Osteoblast (primary cell): ENCODE measurements at regions not wholly inside any gene's neighbourhood (a gene's known extent, or its start where the extent isn't known, plus 50 kb on each side); places are given as distances from the start of the nearest gene placed in this dataset.
"Not testable (repeated sequence)": the region's sequence is repeated elsewhere in the genome, so short reads cannot be mapped to it uniquely, and the experiment has no call there.

Experiments used
- DNase-seq: peaks from one replicate; pipeline ENCODE4 v3.0.0; 2011; ENCODE audit warnings: low spot score, mixed read lengths; ENCODE audit not compliant: insufficient read length; ENCODE audit errors: missing footprints
- H2AFZ ChIP-seq: 2 replicates; pipeline ENCODE4 v1.6.0; 2011; ENCODE audit warnings: mild to moderate bottlenecking, low read length
- H3K27ac ChIP-seq: 2 replicates; pipeline ENCODE4 v1.5.1; 2011; ENCODE audit warnings: mild to moderate bottlenecking, low read depth, low read length, moderate library complexity
- H3K27me3 ChIP-seq: 2 replicates; pipeline ENCODE4 v1.6.0; 2012; ENCODE audit warnings: mild to moderate bottlenecking, control low read depth, inconsistent platforms, low read length, moderate library complexity; ENCODE audit not compliant: insufficient read depth
- H3K36me3 ChIP-seq: 2 replicates; pipeline ENCODE4 v1.5.1; 2011; ENCODE audit warnings: mild to moderate bottlenecking, low read length, control low read depth, moderate library complexity; ENCODE audit not compliant: insufficient read depth
- H3K4me1 ChIP-seq: 2 replicates; pipeline ENCODE4 v1.5.1; 2011; ENCODE audit warnings: mild to moderate bottlenecking, low read length, control low read depth, moderate library complexity; ENCODE audit not compliant: insufficient read depth
- H3K4me2 ChIP-seq: 2 replicates; pipeline ENCODE4 v1.6.0; 2011; ENCODE audit warnings: mild to moderate bottlenecking, low read length; ENCODE audit not compliant: insufficient read depth
- H3K4me3 ChIP-seq: fragments of 200-600 bp; sonication (generic); 3 replicates; pipeline ENCODE4 v1.5.1; 2012; ENCODE audit warnings: mild to moderate bottlenecking, low read length, inconsistent platforms; ENCODE audit not compliant: insufficient read depth
- H3K79me2 ChIP-seq: 2 replicates; pipeline ENCODE4 v1.6.0; 2012; ENCODE audit warnings: mild to moderate bottlenecking, low read length, control low read depth, inconsistent platforms; ENCODE audit not compliant: insufficient read depth
- H3K9me3 ChIP-seq: 2 replicates; pipeline ENCODE4 v1.5.1; 2011; ENCODE audit warnings: low read depth, low read length, control low read depth
- H4K20me1 ChIP-seq: 2 replicates; pipeline ENCODE4 v1.6.0; 2012; ENCODE audit warnings: mild to moderate bottlenecking, low read length, control low read depth; ENCODE audit not compliant: insufficient read depth
- TF ChIP-seq, protein P1 (sequence below): IDR thresholded peaks from 2 replicates; pipeline ENCODE4 v1.5.1; 2011; ENCODE audit warnings: mild to moderate bottlenecking, low read depth, low read length, moderate library complexity; ENCODE audit errors: extremely low read depth

GRCh38 chr15:26222781-26223180 lies 359.7 kb upstream of the ATP10A start:
- no peaks in the 10 kb centered on the region for H3K36me3 ChIP-seq
- H3K27me3 ChIP-seq, result no peaks in the 10 kb centered on the region
- H3K79me2 ChIP-seq, result no peaks in the 10 kb centered on the region
- TF ChIP-seq, protein P1, sequence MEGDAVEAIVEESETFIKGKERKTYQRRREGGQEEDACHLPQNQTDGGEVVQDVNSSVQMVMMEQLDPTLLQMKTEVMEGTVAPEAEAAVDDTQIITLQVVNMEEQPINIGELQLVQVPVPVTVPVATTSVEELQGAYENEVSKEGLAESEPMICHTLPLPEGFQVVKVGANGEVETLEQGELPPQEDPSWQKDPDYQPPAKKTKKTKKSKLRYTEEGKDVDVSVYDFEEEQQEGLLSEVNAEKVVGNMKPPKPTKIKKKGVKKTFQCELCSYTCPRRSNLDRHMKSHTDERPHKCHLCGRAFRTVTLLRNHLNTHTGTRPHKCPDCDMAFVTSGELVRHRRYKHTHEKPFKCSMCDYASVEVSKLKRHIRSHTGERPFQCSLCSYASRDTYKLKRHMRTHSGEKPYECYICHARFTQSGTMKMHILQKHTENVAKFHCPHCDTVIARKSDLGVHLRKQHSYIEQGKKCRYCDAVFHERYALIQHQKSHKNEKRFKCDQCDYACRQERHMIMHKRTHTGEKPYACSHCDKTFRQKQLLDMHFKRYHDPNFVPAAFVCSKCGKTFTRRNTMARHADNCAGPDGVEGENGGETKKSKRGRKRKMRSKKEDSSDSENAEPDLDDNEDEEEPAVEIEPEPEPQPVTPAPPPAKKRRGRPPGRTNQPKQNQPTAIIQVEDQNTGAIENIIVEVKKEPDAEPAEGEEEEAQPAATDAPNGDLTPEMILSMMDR, result no peak
- H3K4me2 ChIP-seq, result no peak overlapping the region
- H3K9me3 ChIP-seq, result no peaks in the 10 kb centered on the region
- H3K4me1 ChIP-seq, result no peaks in the 10 kb centered on the region
- no peaks in the 10 kb centered on the region for H4K20me1 ChIP-seq
- no peak overlapping the region for H3K4me3 ChIP-seq
- H2AFZ ChIP-seq, result no peak overlapping the region
- H3K27ac ChIP-seq, result no peak overlapping the region
- DNase-seq, result no peak

- not testable (repeated sequence) for H3K4me2 ChIP-seq, H2AFZ ChIP-seq, H4K20me1 ChIP-seq, H3K79me2 ChIP-seq, H3K36me3 ChIP-seq, H3K4me1 ChIP-seq, H3K4me3 ChIP-seq, H3K9me3 ChIP-seq, DNase-seq, H3K27ac ChIP-seq, H3K27me3 ChIP-seq
Measured at GRCh38 chr15:26217043-26217442, 353.9 kb upstream of the ATP10A start.

- Histone ChIP-seq H2AFZ (no peak overlapping the region), H3K27ac (no peak overlapping the region), H3K4me2 (no peak overlapping the region), H3K9me3 (no peaks in the 10 kb centered on the region), H4K20me1 (no peaks in the 10 kb centered on the region), H3K36me3 (no peaks in the 10 kb centered on the region), H3K79me2 (no peaks in the 10 kb centered on the region), H3K27me3 (no peaks in the 10 kb centered on the region), H3K4me3 (no peak overlapping the region), H3K4me1 (no peaks in the 10 kb centered on the region)
- TF ChIP-seq, protein P1, result no peak
- no peak for DNase-seq
Measured at GRCh38 chr15:26214290-26214689, 351.2 kb upstream of the ATP10A start.

DNA sequence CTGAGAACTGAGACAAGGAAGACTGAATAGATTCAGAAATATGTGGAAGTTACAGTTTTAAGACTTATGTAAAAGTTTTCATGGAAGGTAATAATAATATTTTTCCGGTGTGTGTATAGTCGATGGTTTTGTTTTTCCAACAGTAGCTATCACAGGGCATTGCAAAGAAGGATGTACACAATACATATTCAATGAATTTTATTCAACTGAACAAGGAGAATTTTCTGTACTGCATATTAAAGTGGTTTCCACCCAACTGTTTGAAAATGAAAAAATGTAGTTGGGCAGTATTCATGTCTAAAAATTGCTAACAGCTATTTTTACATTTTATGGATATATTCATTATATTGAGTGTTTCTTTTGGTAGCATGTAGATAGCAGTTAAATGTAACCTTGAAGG lies 350.3 kb upstream of the ATP10A start:
- Histone ChIP-seq H3K4me2 (no peak overlapping the region), H3K4me3 (no peak overlapping the region), H3K4me1 (no peaks in the 10 kb centered on the region), H4K20me1 (no peaks in the 10 kb centered on the region), H3K36me3 (no peaks in the 10 kb centered on the region), H3K27me3 (no peaks in the 10 kb centered on the region), H2AFZ (no peak overlapping the region), H3K79me2 (no peaks in the 10 kb centered on the region), H3K9me3 (no peaks in the 10 kb centered on the region), H3K27ac (no peak overlapping the region)
- TF ChIP-seq, protein P1, result no peak
- no peak for DNase-seq
